HepG2 (cell line): ENCODE measurements at regions not wholly inside any gene's neighbourhood (a gene's known extent, or its start where the extent isn't known, plus 50 kb on each side); places are given as distances from the start of the nearest gene placed in this dataset.

Source experiments
- ARHGAP35 ChIP-seq: sonication (generic); formaldehyde crosslinking; IDR thresholded peaks from 2 replicates; pipeline ENCODE4 v1.9.0; 2022; ENCODE audit warnings: mild to moderate bottlenecking, inconsistent platforms, moderate library complexity, missing genetic modification reagents, borderline replicate concordance
- E2F2 ChIP-seq: sonication (generic); formaldehyde crosslinking; IDR thresholded peaks from 2 replicates; pipeline ENCODE4 v1.4.0; 2020; ENCODE audit warnings: missing genetic modification reagents, borderline replicate concordance
- HNF4G ChIP-seq, 2 experiments: sonication (generic) in 1 of 2; formaldehyde crosslinking in 1 of 2; IDR thresholded peaks; 2 replicates each; pipeline versions ENCODE4 v1.4.0 to v1.6.1; 2011 to 2020; ENCODE audit warnings: borderline replicate concordance in 2 of 2, low read depth in 2 of 2, mild to moderate bottlenecking in 2 of 2, low read length in 1 of 2, missing genetic modification reagents in 1 of 2, moderate library complexity in 1 of 2
- KDM5A ChIP-seq: fragments of 200-600 bp; sonication (generic); IDR thresholded peaks from 2 replicates; pipeline ENCODE4 v1.7.0; 2018; ENCODE audit warnings: antibody characterized with exemption, mild to moderate bottlenecking, low read length, borderline replicate concordance
- MEF2D ChIP-seq: sonication (generic); formaldehyde crosslinking; IDR thresholded peaks from 2 replicates; pipeline ENCODE4 v1.5.1; 2020; ENCODE audit warnings: mild to moderate bottlenecking, missing genetic modification reagents
- NFIC ChIP-seq: IDR thresholded peaks from 2 replicates; pipeline ENCODE4 v1.6.1; 2012; ENCODE audit warnings: mild to moderate bottlenecking, low read length, inconsistent platforms
- NR2F1 ChIP-seq, 2 experiments: fragments of 450-650 bp in 1 of 2; formaldehyde crosslinking in 1 of 2; IDR thresholded peaks; 2 replicates each; pipeline versions ENCODE4 v1.5.0 to v1.6.1; 2016 to 2020; ENCODE audit warnings: mild to moderate bottlenecking in 1 of 2, missing compliant biosample characterization in 1 of 2, missing genetic modification reagents in 1 of 2, moderate library complexity in 1 of 2
- NR2F2 ChIP-seq: IDR thresholded peaks from 2 replicates; pipeline ENCODE4 v1.6.1; 2012; ENCODE audit warnings: low read depth, inconsistent platforms, borderline replicate concordance
- PAXIP1 ChIP-seq: sonication (generic); formaldehyde crosslinking; conservative IDR thresholded peaks from 2 replicates; pipeline ENCODE4 v1.4.0; 2020; ENCODE audit warnings: mild to moderate bottlenecking, missing genetic modification reagents, moderate library complexity
- PLRG1 ChIP-seq: fragments of 450-650 bp; conservative IDR thresholded peaks from 2 replicates; pipeline ENCODE4 v1.6.1; 2016
- SRSF4 ChIP-seq: fragments of 200-400 bp; formaldehyde crosslinking; IDR thresholded peaks from one replicate; pipeline ENCODE4 v1.6.1; 2018; ENCODE audit warnings: mild to moderate bottlenecking, low read depth, low read length, moderate library complexity; ENCODE audit not compliant: poor library complexity, severe bottlenecking
- TARDBP ChIP-seq: sonication (generic); formaldehyde crosslinking; IDR thresholded peaks from 2 replicates; pipeline ENCODE4 v1.8.0; 2022; ENCODE audit warnings: mild to moderate bottlenecking, missing genetic modification reagents
- TFE3 ChIP-seq: IDR thresholded peaks from 2 replicates; pipeline ENCODE4 v1.6.1; 2016
- ZFX ChIP-seq: sonication (generic); formaldehyde crosslinking; IDR thresholded peaks from 2 replicates; pipeline ENCODE4 v1.4.0; 2020; ENCODE audit warnings: mild to moderate bottlenecking, low read depth, missing genetic modification reagents, moderate library complexity
- ZNF17 ChIP-seq: sonication (generic); formaldehyde crosslinking; IDR thresholded peaks from 2 replicates; pipeline ENCODE4 v1.5.0; 2020; ENCODE audit warnings: mild to moderate bottlenecking, missing genetic modification reagents
- ZNF282 ChIP-seq: fragments of 450-650 bp; IDR thresholded peaks from 2 replicates; pipeline ENCODE4 v1.6.1; 2018; ENCODE audit not compliant: partially characterized antibody
- ZNF337 ChIP-seq: sonication (generic); formaldehyde crosslinking; IDR thresholded peaks from 2 replicates; pipeline ENCODE4 v1.5.1; 2020; ENCODE audit warnings: missing genetic modification reagents, low read depth, mild to moderate bottlenecking, borderline replicate concordance
- ZNF674 ChIP-seq: sonication (generic); formaldehyde crosslinking; IDR thresholded peaks from 2 replicates; pipeline ENCODE4 v1.5.0; 2020; ENCODE audit warnings: low read depth, mild to moderate bottlenecking, missing genetic modification reagents
- ZNF883 ChIP-seq: sonication (generic); formaldehyde crosslinking; IDR thresholded peaks from 2 replicates; pipeline ENCODE4 v1.5.1; 2020; ENCODE audit warnings: mild to moderate bottlenecking, missing genetic modification reagents; ENCODE audit errors: not compliant biosample characterization
- ZSCAN25 ChIP-seq: sonication (generic); formaldehyde crosslinking; IDR thresholded peaks from 2 replicates; pipeline ENCODE4 v1.8.0; 2022; ENCODE audit warnings: mild to moderate bottlenecking, missing genetic modification reagents

- no peak for TF ChIP-seq ZNF883 (CRISPR knock-in tag)
- peak; percentile 48; the same call in 1 of the 2 replicates for TF ChIP-seq TARDBP
- no peak for TF ChIP-seq NR2F1 (CRISPR knock-in tag; IDR thresholded peaks at IDR 0.05)
- TF ChIP-seq ZSCAN25: no peak
- no peak for TF ChIP-seq PLRG1
- peak; percentile 31; the same call in 1 of the 2 replicates for TF ChIP-seq TFE3 (CRISPR knock-in tag)
- TF ChIP-seq NFIC: 0 out of 2 replicates have a peak, but pooled peaks have one; percentile 18
- TF ChIP-seq MEF2D (CRISPR knock-in tag): no peak
- no peak for TF ChIP-seq E2F2 (CRISPR knock-in tag)
- no peak; the same call in 1 of the 2 replicates for TF ChIP-seq NR2F2
- no peak for TF ChIP-seq ZFX (CRISPR knock-in tag)
- no peak for TF ChIP-seq ZNF674 (CRISPR knock-in tag)
- no peak for TF ChIP-seq KDM5A
- TF ChIP-seq ZNF17 (CRISPR knock-in tag): no peak
- peak; percentile 84 for TF ChIP-seq PAXIP1 (CRISPR knock-in tag)
- peak; percentile 78 for TF ChIP-seq HNF4G (IDR thresholded peaks at IDR 0.05; ENCODE audit: borderline replicate concordance, low read depth, low read length)
- peak; percentile 21; the same call in 1 of the 2 replicates for TF ChIP-seq HNF4G (CRISPR knock-in tag; IDR thresholded peaks at IDR 0.05; ENCODE audit: borderline replicate concordance, low read depth)
- no peak for TF ChIP-seq SRSF4
- TF ChIP-seq ZNF282: no peak
- no peak for TF ChIP-seq ZNF337 (CRISPR knock-in tag)
- no peak for TF ChIP-seq ARHGAP35 (CRISPR knock-in tag)
Observed at GRCh38 chr20:16124911-16125776, 448.1 kb downstream of the KIF16B start (continued).
